Activated T-cell treated with anti-CD3 and anti-CD28 coated beads for 1 hour (primary cell): ENCODE measurements at regions not wholly inside any gene's neighbourhood (a gene's known extent, or its start where the extent isn't known, plus 50 kb on each side); places are given as distances from the start of the nearest gene placed in this dataset.
"Not testable (repeated sequence)": the region's sequence is repeated elsewhere in the genome, so short reads cannot be mapped to it uniquely, and the experiment has no call there.

Source experiments
- DNase-seq: peaks from one replicate; pipeline ENCODE4 v3.0.0-alpha.2; 2020; ENCODE audit warnings: low read depth

DNA sequence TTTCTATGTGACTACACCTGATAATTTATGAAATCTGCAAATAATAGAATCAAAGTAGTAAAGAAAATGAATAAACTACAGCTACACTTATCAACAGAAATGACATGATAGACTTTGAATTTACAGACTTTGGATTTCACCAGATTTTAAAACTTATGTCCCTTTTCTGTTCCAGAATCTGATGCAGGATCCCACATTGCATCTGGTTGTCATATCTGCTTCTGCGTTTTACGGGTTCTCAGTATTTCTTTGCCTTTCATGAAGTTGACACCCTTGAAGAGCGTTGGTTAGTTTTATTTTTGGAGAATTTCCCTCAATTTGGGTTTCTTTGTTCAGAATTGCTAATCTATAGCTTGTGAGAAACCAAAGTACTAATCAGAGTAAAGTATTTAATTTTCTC lies 174.9 kb upstream of the ADCY2 start:
- no peak for DNase-seq

DNA sequence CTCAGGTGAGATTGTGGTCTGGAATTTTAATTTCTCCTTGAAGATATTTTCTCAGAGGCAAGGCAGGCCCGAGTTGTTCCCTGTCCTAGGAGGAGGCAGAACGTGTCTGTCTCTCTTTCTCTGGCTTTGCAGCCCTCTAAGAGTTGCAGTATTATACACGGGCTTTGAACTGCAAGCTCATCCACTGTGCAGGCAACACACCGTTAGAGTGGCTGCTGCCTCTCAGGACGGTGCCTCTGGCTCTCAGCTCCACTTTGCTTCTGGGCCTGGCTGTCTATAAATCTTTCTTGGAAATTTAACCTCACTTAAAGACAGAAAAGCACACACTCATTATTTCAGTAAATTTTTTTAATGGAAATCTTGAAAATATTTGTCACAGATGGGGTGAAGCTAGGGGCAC lies 170.1 kb upstream of the ADCY2 start:
- no peak for DNase-seq

GRCh38 chr5:7242118-7242710 lies 153.7 kb upstream of the ADCY2 start:
- DNase-seq, result no peak

GRCh38 chr5:7244208-7244607 lies 151.7 kb upstream of the ADCY2 start:
- DNase-seq, result no peak

DNA sequence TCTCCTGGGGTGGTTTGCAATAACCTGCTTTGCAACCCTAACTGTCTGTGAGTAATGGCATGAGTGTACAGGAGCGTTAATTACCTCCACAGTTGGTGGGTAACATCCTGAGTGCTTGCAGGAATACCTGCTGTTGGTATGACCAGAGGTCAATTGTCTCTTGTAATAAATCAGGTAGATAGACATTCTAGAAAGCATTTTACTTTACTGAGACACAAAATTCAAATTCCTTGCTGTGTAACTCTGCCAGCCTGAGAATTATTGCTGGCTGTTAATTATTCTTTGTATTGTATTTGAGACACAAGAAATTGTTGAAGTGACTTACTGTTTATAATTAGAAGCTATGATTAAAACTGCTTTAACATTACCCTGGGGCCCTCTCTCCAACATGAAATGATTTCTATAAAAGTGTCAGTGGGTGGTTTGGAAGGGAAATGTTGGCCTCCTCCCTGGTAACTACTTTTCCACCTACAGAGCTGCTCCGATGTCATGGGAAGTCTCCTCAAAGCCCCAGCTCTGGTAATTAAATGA lies 150.8 kb upstream of the ADCY2 start:
- DNase-seq, result no peak

DNA sequence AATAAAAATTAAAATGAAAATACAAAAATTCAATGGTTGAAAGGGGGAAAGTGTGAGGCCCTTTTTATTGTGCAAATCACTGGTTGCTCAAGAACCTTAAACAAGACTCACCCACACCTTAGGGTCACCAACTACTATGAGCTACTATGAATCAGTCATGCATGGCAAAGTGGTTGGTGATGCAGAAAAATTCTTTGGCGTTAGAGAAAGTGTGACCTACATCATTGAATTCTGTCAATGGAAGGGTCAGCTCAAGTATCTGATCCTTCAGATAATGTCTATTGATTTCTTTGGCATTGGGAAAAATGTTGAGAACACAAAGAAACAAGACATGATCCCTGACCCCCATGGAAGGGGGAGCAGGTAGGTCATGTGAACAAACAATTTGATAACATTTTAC lies 149.7 kb upstream of the ADCY2 start:
- DNase-seq, result no peak

- DNase-seq, result no peak
Observed at GRCh38 chr5:7250004-7250403, 145.9 kb upstream of the ADCY2 start.

DNA sequence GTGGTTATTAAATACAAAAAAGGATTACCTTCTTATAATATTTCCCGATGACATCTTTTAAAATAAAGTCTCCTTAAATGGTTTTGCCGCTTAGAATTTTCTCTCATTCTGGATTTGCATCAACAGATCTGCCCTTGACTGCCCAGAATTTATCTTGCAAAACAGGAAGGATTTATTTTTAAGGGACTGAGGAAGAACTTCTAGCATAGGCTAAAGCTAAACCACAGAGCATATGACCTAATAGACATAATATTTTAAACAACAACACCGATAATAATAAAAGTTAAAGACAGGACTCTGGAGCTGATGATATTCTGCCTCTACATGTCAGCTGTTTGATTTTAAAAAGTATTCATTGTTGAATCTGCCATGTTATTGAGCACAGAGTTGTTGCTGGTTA lies 145.3 kb upstream of the ADCY2 start:
- no peak for DNase-seq

- no peak for DNase-seq
Observed at GRCh38 chr5:7251132-7251531, 144.8 kb upstream of the ADCY2 start.

DNA sequence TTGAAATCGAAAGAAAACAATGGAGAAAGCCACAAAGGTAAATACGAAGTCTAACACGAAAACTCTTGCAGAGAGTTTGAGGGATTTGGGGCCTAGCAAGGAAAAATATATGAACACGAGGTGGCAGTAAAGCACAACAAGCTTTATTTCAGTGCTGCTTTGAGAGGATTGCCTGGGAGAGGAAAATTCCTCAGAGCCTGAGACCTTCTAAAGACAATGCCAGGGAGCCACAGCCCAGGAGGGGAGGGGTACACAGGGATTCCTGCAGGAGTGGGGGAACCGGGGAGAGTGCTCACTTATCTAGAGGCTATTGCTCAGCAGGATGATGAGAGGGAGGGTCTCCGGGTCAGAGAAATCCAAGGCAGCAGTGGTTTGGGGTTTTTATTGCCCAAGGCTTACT lies 134.9 kb upstream of the ADCY2 start:
- no peak for DNase-seq

- no peak for DNase-seq
Observed at GRCh38 chr5:7261900-7262299, 134.0 kb upstream of the ADCY2 start.

DNA sequence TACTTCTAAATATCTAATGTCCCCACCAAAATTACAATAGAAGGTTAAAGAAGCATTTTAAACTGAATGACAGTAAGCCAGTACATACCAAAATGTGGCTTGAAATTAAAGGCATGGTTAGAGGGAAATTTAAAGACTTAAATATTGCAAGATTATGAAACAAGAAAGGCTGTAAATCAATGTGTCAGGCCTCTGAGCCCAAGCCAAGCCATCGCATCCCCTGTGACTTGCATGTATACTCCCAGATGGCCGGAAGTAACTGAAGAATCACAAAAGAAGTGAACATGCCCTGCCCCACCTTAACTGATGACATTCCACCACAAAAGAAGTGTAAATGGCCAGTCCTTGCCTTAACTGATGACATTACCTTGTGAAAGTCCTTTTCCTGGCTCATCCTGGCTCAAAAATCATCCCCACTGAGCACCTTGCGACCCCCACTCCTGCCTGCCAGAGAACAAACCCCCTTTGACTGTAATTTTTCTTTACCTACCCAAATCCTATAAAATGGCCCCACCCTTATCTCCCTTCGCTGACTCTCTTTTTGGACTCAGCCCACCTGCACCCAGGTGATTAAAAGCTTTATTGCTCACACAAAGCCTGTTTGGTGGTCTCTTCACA lies 132.4 kb upstream of the ADCY2 start:
- DNase-seq, result not testable (repeated sequence)

DNA sequence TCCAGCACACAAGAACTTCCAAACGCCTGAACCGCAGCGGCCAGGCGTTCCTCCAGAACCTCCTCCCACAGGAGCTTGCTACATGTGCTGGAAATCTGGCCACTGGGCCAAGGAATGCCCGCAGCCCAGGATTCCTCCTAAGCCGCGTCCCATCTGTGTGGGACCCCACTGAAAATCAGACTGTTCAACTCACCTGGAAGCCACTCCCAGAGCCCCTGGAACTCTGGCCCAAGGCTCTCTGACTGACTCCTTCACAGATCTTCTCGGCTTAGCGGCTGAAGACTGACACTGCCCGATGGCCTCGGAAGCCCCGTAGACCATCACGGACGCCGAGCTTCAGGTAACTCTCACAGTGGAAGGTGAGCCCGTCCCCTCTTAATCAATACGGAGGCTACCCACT lies 130.2 kb upstream of the ADCY2 start:
- not testable (repeated sequence) for DNase-seq

DNA sequence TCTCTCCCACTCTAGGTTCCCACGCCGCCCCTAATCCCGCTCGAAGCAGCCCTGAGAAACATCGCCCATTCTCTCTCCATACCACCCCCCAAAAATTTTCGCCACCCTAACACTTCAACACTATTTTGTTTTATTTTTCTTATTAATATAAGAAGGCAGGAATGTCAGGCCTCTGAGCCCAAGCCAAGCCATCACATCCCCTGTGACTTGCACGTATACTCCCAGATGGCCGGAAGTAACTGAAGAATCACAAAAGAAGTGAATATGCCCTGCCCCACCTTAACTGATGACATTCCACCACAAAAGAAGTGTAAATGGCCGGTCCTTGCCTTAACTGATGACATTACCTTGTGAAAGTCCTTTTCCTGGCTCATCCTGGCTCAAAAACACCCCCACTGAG lies 127.2 kb upstream of the ADCY2 start:
- not testable (repeated sequence) for DNase-seq

- no peak for DNase-seq
Observed at GRCh38 chr5:7269591-7270274, 126.2 kb upstream of the ADCY2 start.

DNA sequence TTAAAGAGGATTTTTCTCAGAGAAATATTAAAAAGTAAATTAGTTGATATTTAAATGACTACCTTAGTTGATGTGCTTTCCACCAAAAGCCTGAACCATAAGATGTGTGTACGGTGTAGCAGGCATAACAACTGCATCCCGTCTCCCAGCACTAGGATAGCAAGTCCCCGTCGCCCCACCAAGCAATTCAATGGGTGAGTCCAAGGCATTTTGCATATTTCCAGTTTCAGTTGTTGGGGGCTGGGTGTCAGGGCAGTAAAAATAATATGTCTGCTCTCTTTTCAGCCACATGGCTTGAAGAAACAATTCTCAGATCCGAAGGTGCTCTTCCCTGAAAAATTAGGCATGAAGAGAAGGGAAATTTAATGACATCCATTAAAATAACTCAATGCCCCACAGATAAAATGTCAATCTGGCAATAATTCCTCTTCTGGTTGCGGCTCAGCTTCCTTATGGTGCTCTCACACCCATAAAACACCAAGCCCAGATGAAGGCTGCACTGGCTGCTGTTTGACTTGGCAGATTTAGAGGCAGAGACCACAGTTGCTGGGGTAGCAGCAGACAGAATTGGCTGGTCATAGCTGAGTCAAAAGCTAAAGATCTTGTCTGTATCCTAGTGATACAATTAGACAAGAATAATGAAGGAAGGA lies 124.4 kb upstream of the ADCY2 start:
- DNase-seq, result no peak

GRCh38 chr5:7272408-7272965 lies 123.5 kb upstream of the ADCY2 start:
- no peak for DNase-seq

DNA sequence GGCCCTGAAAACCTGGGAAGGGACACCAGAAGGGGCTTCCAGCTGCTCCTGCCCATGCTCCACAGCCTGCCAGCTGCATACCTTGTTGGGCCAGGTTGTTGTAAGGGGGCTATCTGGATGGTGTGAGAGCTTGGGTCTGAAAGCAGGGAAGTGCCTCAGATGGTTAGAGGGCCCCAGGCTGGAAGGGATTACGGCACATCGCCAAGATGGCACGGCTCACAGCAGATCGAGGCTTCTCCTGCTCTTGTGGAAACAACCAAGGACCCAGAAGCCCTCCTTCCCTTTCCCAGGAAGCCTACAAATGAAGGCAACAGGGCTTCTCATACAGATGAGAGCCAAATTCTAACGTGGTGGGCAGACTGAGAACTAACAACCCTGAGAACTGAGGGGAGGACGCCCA lies 121.7 kb upstream of the ADCY2 start:
- DNase-seq, result no peak

GRCh38 chr5:7289634-7290033 lies 106.3 kb upstream of the ADCY2 start:
- not testable (repeated sequence) for DNase-seq

- DNase-seq, result not testable (repeated sequence)
Observed at GRCh38 chr5:7297821-7298220, 98.1 kb upstream of the ADCY2 start.

DNA sequence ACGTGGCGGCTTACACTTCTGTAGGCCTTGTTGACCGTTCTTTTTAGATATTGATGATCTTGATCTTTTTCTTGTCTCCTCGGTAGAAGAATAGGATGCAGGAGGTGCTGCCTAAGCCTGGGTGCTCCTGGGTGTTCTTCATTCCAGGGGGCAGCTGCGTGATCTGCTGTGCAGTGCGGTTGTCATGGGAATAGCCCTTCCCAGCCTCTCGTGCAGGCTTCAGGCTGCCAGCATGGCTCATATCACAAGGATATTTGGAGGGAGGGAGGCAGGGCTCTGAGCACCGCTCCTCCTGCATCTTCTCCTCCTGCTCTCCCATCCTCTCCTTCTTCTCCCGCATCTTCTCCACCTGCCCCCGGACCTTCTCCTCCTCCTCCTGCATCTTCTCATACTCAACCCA lies 96.2 kb upstream of the ADCY2 start:
- DNase-seq, result not testable (repeated sequence)

- DNase-seq, result not testable (repeated sequence)
Observed at GRCh38 chr5:7305000-7305674, 90.8 kb upstream of the ADCY2 start.
